EL (cell line): ENCODE measurements at regions not wholly inside any gene's neighbourhood (a gene's known extent, or its start where the extent isn't known, plus 50 kb on each side); places are given as distances from the start of the nearest gene placed in this dataset.

Experiments
- DNase-seq: peaks from one replicate; pipeline ENCODE4 v3.0.0-alpha.2; 2016

- no peak for DNase-seq
Measured at GRCh38 chr5:3891113-3891512, 295.5 kb downstream of the IRX1 start.

- DNase-seq: no peak
Measured at GRCh38 chr5:3893527-3893926, 297.9 kb downstream of the IRX1 start.

GRCh38 chr5:3893975-3894374, 298.3 kb downstream of the IRX1 start:
- DNase-seq: no peak

GRCh38 chr5:3896098-3896497, 300.5 kb downstream of the IRX1 start:
- DNase-seq: no peak

GRCh38 chr5:3899093-3899492, 303.5 kb downstream of the IRX1 start:
- DNase-seq: no peak

- no peak for DNase-seq
Measured at GRCh38 chr5:3904584-3904983, 309.0 kb downstream of the IRX1 start.

- no peak for DNase-seq
Measured at GRCh38 chr5:3905031-3905430, 309.4 kb downstream of the IRX1 start.

- no peak for DNase-seq
Measured at GRCh38 chr5:3905521-3905920, 309.9 kb downstream of the IRX1 start.

GRCh38 chr5:3911111-3911510, 315.5 kb downstream of the IRX1 start:
- DNase-seq: no peak

GRCh38 chr5:3911773-3912172, 316.1 kb downstream of the IRX1 start:
- DNase-seq: no peak

- DNase-seq: no peak
Measured at GRCh38 chr5:3912790-3913189, 317.2 kb downstream of the IRX1 start.

- DNase-seq: no peak
Measured at GRCh38 chr5:3913279-3913678, 317.6 kb downstream of the IRX1 start.

- no peak for DNase-seq
Measured at GRCh38 chr5:3925022-3925421, 329.4 kb downstream of the IRX1 start.

GRCh38 chr5:3925935-3926334, 330.3 kb downstream of the IRX1 start:
- DNase-seq: no peak

- no peak for DNase-seq
Measured at GRCh38 chr5:3929799-3930198, 334.2 kb downstream of the IRX1 start.

GRCh38 chr5:3931976-3932375, 336.3 kb downstream of the IRX1 start:
- DNase-seq: no peak

- DNase-seq: no peak
Measured at GRCh38 chr5:3933536-3933935, 337.9 kb downstream of the IRX1 start.

GRCh38 chr5:3933966-3934365, 338.3 kb downstream of the IRX1 start:
- DNase-seq: no peak

- no peak for DNase-seq
Measured at GRCh38 chr5:3943859-3944258, 348.2 kb downstream of the IRX1 start.

- no peak for DNase-seq
Measured at GRCh38 chr5:3944930-3945329, 349.3 kb downstream of the IRX1 start.

- no peak for DNase-seq
Measured at GRCh38 chr5:3948838-3949237, 353.2 kb downstream of the IRX1 start.

GRCh38 chr5:3954199-3954598, 358.6 kb downstream of the IRX1 start:
- no peak for DNase-seq

- DNase-seq: no peak
Measured at GRCh38 chr5:3954633-3955032, 359.0 kb downstream of the IRX1 start.

GRCh38 chr5:3957658-3958057, 362.0 kb downstream of the IRX1 start:
- no peak for DNase-seq

- no peak for DNase-seq
Measured at GRCh38 chr5:3958389-3958788, 362.8 kb downstream of the IRX1 start.

GRCh38 chr5:3962113-3962512, 366.5 kb downstream of the IRX1 start:
- no peak for DNase-seq
